ENCODE measurements at regions not wholly inside any gene's neighbourhood (a gene's known extent, or its start where the extent isn't known, plus 50 kb on each side); places are given as distances from the start of the nearest gene placed in this dataset.

DNA sequence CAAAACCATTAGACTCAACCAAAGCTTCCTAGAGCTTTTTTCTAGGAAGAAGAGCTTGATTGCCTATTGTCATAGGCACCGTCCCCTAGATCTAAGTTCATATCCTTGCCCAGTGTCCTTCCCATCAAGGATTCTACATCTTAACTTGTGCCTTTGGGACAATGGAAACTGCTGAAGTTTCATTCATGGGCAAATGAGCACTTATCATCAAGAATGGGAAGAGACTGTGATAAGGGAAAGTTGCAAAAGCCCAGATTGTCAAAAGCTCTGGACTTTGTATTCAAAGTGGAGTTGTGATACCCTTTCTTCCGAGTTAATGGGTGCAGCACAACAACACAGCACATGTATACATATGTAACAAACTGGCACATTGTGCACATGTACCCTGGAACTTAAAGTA lies 503.0 kb upstream of the KLHL29 start:
- Mint-ChIP-seq H3K27me3 (ENCODE audit: low read depth) (no peaks in the 10 kb centered on the region), H3K4me3 (no peak overlapping the region), H3K36me3 (peaks cover 9% of the 10 kb centered on the region), H3K9me3 (peaks cover 25% of the 10 kb centered on the region), H3K4me1 (peaks cover 44% of the 10 kb centered on the region), H3K27ac (no peak overlapping the region)
- ATAC-seq (no peak), DNase-seq (ENCODE audit: low spot score) (no peak)
- POLR2A ChIA-PET: no interaction called here
- TF ChIP-seq, protein P1, sequence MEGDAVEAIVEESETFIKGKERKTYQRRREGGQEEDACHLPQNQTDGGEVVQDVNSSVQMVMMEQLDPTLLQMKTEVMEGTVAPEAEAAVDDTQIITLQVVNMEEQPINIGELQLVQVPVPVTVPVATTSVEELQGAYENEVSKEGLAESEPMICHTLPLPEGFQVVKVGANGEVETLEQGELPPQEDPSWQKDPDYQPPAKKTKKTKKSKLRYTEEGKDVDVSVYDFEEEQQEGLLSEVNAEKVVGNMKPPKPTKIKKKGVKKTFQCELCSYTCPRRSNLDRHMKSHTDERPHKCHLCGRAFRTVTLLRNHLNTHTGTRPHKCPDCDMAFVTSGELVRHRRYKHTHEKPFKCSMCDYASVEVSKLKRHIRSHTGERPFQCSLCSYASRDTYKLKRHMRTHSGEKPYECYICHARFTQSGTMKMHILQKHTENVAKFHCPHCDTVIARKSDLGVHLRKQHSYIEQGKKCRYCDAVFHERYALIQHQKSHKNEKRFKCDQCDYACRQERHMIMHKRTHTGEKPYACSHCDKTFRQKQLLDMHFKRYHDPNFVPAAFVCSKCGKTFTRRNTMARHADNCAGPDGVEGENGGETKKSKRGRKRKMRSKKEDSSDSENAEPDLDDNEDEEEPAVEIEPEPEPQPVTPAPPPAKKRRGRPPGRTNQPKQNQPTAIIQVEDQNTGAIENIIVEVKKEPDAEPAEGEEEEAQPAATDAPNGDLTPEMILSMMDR (IDR thresholded peaks at IDR 0.05): no peak
- no peak for TF ChIP-seq GABPB1 (CRISPR knock-in tag; IDR thresholded peaks at IDR 0.05)
- TF ChIP-seq HMGA2 (CRISPR knock-in tag; IDR thresholded peaks at IDR 0.05): no peak
- TF ChIP-seq, protein P2, sequence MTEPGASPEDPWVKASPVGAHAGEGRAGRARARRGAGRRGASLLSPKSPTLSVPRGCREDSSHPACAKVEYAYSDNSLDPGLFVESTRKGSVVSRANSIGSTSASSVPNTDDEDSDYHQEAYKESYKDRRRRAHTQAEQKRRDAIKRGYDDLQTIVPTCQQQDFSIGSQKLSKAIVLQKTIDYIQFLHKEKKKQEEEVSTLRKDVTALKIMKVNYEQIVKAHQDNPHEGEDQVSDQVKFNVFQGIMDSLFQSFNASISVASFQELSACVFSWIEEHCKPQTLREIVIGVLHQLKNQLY (CRISPR knock-in tag; IDR thresholded peaks at IDR 0.05): no peak
- TF ChIP-seq, protein P3, sequence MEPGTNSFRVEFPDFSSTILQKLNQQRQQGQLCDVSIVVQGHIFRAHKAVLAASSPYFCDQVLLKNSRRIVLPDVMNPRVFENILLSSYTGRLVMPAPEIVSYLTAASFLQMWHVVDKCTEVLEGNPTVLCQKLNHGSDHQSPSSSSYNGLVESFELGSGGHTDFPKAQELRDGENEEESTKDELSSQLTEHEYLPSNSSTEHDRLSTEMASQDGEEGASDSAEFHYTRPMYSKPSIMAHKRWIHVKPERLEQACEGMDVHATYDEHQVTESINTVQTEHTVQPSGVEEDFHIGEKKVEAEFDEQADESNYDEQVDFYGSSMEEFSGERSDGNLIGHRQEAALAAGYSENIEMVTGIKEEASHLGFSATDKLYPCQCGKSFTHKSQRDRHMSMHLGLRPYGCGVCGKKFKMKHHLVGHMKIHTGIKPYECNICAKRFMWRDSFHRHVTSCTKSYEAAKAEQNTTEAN (CRISPR knock-in tag; IDR thresholded peaks at IDR 0.05): no peak
- CTCF ChIA-PET: no interaction called here

GRCh38 chr2:22882643-22883042 lies 502.3 kb upstream of the KLHL29 start:
- no peak for DNase-seq (ENCODE audit: low spot score)
- ChIA-PET CTCF (no interaction called here), POLR2A (no interaction called here)
- H3K4me3 Mint-ChIP-seq: no peak overlapping the region
- ATAC-seq: no peak
- peaks cover 9% of the 10 kb centered on the region for H3K36me3 Mint-ChIP-seq
- H3K27ac Mint-ChIP-seq: no peak overlapping the region
- H3K4me1 Mint-ChIP-seq: peaks cover 50% of the 10 kb centered on the region
- TF ChIP-seq, protein P4, sequence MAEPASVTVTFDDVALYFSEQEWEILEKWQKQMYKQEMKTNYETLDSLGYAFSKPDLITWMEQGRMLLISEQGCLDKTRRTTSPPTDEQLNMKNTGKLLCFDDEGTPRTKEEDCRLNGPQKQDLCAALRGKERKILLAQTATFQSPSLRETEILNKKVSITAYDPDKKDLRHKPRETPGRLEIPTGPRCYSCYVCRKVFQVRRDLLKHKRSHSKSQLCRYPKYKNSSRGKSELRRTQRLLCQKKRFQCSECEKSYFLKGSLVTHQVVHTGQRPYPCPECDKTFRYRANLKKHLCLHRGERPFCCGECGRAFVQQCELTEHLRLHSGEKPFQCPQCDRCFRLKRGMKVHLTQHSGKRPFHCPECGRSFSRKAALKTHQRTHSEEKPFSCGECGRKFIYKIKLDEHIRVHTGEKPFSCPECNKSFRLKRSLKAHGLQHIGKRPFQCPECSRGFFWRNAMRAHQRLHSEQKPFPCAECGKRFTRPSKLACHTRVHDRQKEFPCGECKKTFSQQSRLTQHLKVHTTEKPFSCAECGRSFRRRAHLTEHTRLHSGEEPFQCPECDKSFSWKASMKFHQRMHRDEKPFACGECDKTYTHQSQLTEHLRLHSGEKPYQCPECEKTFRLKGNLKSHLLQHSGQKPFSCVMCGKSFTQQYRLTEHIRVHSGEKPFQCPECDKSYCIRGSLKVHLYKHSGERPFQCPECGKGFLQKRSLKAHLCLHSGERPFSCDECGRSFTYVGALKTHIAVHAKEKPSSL (CRISPR knock-in tag; conservative IDR thresholded peaks at IDR 0.05): no peak
- TF ChIP-seq, protein P3 (CRISPR knock-in tag; IDR thresholded peaks at IDR 0.05): no peak
- TF ChIP-seq E2F1 (CRISPR knock-in tag; IDR thresholded peaks at IDR 0.05) (no peak), MXD4 (CRISPR knock-in tag; IDR thresholded peaks at IDR 0.05; ENCODE audit: borderline replicate concordance) (no peak), ATF1 (CRISPR knock-in tag; IDR thresholded peaks at IDR 0.05) (no peak), ZNF317 (CRISPR knock-in tag; IDR thresholded peaks at IDR 0.05; ENCODE audit: borderline replicate concordance, low read depth) (no peak), ZNF263 (CRISPR knock-in tag; IDR thresholded peaks at IDR 0.05; ENCODE audit: low read depth) (no peak), ZNF138 (CRISPR knock-in tag; conservative IDR thresholded peaks at IDR 0.05) (no peak), AR (CRISPR knock-in tag; IDR thresholded peaks at IDR 0.05) (no peak), SMAD3 (CRISPR knock-in tag; IDR thresholded peaks at IDR 0.05; ENCODE audit: borderline replicate concordance) (no peak), ZNF219 (CRISPR knock-in tag; IDR thresholded peaks at IDR 0.05; ENCODE audit: borderline replicate concordance) (no peak), KAT7 (CRISPR knock-in tag; IDR thresholded peaks at IDR 0.05; ENCODE audit: borderline replicate concordance) (no peak)
- TF ChIP-seq, protein P1 (IDR thresholded peaks at IDR 0.05): no peak
- no peaks in the 10 kb centered on the region for H3K27me3 Mint-ChIP-seq (ENCODE audit: low read depth)
- peaks cover 25% of the 10 kb centered on the region for H3K9me3 Mint-ChIP-seq

All from WTC11 (cell line).